HEK293T (cell line): ENCODE measurements at regions not wholly inside any gene's neighbourhood (a gene's known extent, or its start where the extent isn't known, plus 50 kb on each side); places are given as distances from the start of the nearest gene placed in this dataset.

Source experiments
- CTCF ChIA-PET: fragments of 350-600 bp; formaldehyde crosslinking; extraction: SDS; loops from one replicate; lab custom pipeline; 2021; ENCODE audit warnings: antibody characterized with exemption, inconsistent platforms; lab: Yijun Ruan, JAX
- POLR2A ChIA-PET: fragments of 350-600 bp; formaldehyde crosslinking; extraction: SDS; loops from one replicate; lab custom pipeline; 2020; ENCODE audit warnings: antibody characterized with exemption, inconsistent platforms; lab: Yijun Ruan, JAX
- DNase-seq: peaks from one replicate; pipeline ENCODE4 v3.0.0; 2012; ENCODE audit warnings: mixed read lengths; ENCODE audit errors: extremely low spot score
- ARNT ChIP-seq: fragments of 450-650 bp; IDR thresholded peaks from 2 replicates; pipeline ENCODE4 v1.6.1; 2017; ENCODE audit warnings: mild to moderate bottlenecking
- BHLHE40 ChIP-seq: fragments of 450-650 bp; IDR thresholded peaks from 2 replicates; pipeline ENCODE4 v1.6.1; 2016; ENCODE audit warnings: mild to moderate bottlenecking, moderate library complexity, borderline replicate concordance
- CTBP1 ChIP-seq: fragments of 450-650 bp; IDR thresholded peaks from 2 replicates; pipeline ENCODE4 v1.6.1; 2016; ENCODE audit warnings: borderline replicate concordance
- ELF4 ChIP-seq: fragments of 450-650 bp; IDR thresholded peaks from 2 replicates; pipeline ENCODE4 v1.6.1; 2017; ENCODE audit warnings: antibody characterized with exemption
- FOXA1 ChIP-seq: fragments of 450-650 bp; IDR thresholded peaks from 2 replicates; pipeline ENCODE4 v1.6.1; 2016; ENCODE audit warnings: mild to moderate bottlenecking
- FOXK2 ChIP-seq: fragments of 450-650 bp; IDR thresholded peaks from 2 replicates; pipeline ENCODE4 v1.6.1; 2016; ENCODE audit warnings: mild to moderate bottlenecking
- FOXM1 ChIP-seq: fragments of 450-650 bp; IDR thresholded peaks from 2 replicates; pipeline ENCODE4 v1.6.1; 2017; ENCODE audit warnings: mild to moderate bottlenecking, borderline replicate concordance
- HDGF ChIP-seq: fragments of 450-650 bp; IDR thresholded peaks from 2 replicates; pipeline ENCODE4 v1.6.1; 2017; ENCODE audit warnings: antibody characterized with exemption, borderline replicate concordance
- L3MBTL2 ChIP-seq: fragments of 450-650 bp; conservative IDR thresholded peaks from 2 replicates; pipeline ENCODE4 v1.6.1; 2016; ENCODE audit warnings: mild to moderate bottlenecking
- LEF1 ChIP-seq: fragments of 450-650 bp; IDR thresholded peaks from 2 replicates; pipeline ENCODE4 v1.6.1; 2017; ENCODE audit warnings: mild to moderate bottlenecking, borderline replicate concordance
- NFRKB ChIP-seq: fragments of 450-650 bp; IDR thresholded peaks from 2 replicates; pipeline ENCODE4 v1.6.1; 2016; ENCODE audit warnings: mild to moderate bottlenecking, moderate library complexity
- SP1 ChIP-seq: fragments of 450-650 bp; IDR thresholded peaks from 2 replicates; pipeline ENCODE4 v1.6.1; 2017
- SUZ12 ChIP-seq: fragments of 450-650 bp; IDR thresholded peaks from 2 replicates; pipeline ENCODE4 v1.6.1; 2016; ENCODE audit warnings: mild to moderate bottlenecking
- TARDBP ChIP-seq: fragments of 450-650 bp; IDR thresholded peaks from 2 replicates; pipeline ENCODE4 v1.6.1; 2016
- ZNF384 ChIP-seq: fragments of 450-650 bp; IDR thresholded peaks from 2 replicates; pipeline ENCODE4 v1.6.1; 2016
- TF ChIP-seq, protein P1 (sequence below): fragments of 450-650 bp; IDR thresholded peaks from 2 replicates; pipeline ENCODE4 v1.6.1; 2016

DNA sequence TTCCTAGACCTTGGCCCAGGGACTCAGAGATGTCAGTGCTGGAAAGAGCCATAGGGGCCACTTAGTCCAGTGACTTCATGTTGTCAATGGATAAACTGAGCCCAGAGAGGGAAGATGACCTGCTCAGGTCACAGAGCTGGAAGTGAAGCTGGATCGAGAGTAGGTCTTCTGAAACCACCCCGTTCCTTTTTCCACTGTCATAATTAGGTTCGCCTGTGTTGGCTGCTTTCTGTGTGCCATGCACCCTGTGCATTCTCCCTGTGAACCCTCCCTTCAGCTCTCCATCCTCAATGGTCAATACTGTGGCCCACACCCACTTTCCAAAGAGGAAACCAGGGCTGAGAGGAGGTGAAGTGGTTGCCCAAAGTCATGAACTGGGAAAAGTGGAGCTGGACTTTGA is 74.8 kb downstream of the CCR1 start:
- TF ChIP-seq BHLHE40 (no peak), ARNT (no peak), HDGF (no peak), ELF4 (no peak), FOXA1 (no peak), SUZ12 (no peak), FOXM1 (no peak), CTBP1 (no peak), LEF1 (no peak), SP1 (no peak), NFRKB (no peak), TARDBP (no peak), FOXK2 (no peak), L3MBTL2 (no peak)
- TF ChIP-seq, protein P1, sequence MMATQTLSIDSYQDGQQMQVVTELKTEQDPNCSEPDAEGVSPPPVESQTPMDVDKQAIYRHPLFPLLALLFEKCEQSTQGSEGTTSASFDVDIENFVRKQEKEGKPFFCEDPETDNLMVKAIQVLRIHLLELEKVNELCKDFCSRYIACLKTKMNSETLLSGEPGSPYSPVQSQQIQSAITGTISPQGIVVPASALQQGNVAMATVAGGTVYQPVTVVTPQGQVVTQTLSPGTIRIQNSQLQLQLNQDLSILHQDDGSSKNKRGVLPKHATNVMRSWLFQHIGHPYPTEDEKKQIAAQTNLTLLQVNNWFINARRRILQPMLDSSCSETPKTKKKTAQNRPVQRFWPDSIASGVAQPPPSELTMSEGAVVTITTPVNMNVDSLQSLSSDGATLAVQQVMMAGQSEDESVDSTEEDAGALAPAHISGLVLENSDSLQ, result no peak
- POLR2A ChIA-PET, result no interaction called here
- DNase-seq, result no peak
- CTCF ChIA-PET, result no interaction called here

DNA sequence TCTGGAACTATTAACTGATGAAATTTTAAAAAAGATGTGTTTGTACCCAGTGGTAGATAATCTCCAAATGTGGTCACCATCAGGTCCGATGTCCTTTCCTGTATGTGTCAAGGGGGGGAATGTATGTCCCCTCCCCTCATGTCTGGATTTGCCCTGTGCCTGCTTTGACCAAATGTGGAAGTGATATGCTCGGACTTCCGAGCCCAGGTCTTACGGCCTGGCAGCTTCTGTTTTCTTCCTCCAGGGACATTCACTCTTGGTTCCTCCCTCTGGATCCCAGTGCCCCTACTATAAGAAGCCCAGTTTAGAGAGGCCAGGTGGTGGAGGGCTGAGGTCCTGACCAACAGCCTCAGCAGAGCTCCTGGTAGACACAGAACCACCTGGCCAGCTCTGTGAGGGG is 75.5 kb downstream of the CCR1 start:
- CTCF ChIA-PET, result no interaction called here
- POLR2A ChIA-PET, result no interaction called here
- no peak for TF ChIP-seq SUZ12
- TF ChIP-seq LEF1, result no peak
- no peak for TF ChIP-seq ZNF384
- no peak for TF ChIP-seq FOXK2
- TF ChIP-seq ARNT, result no peak
- TF ChIP-seq ELF4, result no peak
- TF ChIP-seq HDGF, result no peak
- TF ChIP-seq CTBP1, result no peak
- TF ChIP-seq SP1, result no peak
- TF ChIP-seq L3MBTL2, result no peak
- no peak for TF ChIP-seq BHLHE40
- no peak for TF ChIP-seq TARDBP
- no peak for TF ChIP-seq NFRKB
- TF ChIP-seq, protein P1, result no peak
- no peak for TF ChIP-seq FOXA1
- TF ChIP-seq FOXM1, result no peak
- no peak for DNase-seq

DNA sequence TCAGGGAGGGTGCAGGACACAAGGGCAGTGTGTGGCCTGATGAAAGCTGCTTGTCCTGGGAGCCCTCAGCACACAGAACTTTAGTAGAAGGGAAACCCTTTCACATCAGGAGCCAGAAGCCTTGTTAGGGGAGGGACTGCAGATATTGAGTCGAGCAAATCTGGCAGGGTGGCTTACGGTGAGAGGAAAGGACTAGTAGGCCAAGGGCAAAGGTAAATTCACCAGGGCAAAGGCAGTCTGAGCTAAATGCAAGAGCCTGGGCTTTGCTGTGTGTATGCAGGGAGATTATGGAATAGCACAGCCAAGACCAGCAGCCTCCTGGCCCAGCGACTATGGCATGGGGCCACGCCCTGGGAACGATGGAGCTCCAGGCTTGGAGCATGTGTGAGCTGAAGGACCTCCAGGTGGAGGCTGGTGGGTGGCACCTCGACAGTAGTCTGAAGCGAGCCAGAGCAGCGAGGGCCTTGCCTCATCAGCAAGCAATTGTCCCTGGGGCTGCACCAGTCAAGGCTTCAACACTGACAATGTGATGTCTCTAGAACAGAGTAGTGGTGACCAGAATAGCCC is 76.1 kb downstream of the CCR1 start:
- no peak for TF ChIP-seq TARDBP
- no peak for TF ChIP-seq L3MBTL2
- no peak for TF ChIP-seq NFRKB
- no peak for TF ChIP-seq ELF4
- TF ChIP-seq CTBP1, result no peak
- ChIA-PET CTCF (no interaction called here), POLR2A (no interaction called here)
- DNase-seq, result no peak

DNA sequence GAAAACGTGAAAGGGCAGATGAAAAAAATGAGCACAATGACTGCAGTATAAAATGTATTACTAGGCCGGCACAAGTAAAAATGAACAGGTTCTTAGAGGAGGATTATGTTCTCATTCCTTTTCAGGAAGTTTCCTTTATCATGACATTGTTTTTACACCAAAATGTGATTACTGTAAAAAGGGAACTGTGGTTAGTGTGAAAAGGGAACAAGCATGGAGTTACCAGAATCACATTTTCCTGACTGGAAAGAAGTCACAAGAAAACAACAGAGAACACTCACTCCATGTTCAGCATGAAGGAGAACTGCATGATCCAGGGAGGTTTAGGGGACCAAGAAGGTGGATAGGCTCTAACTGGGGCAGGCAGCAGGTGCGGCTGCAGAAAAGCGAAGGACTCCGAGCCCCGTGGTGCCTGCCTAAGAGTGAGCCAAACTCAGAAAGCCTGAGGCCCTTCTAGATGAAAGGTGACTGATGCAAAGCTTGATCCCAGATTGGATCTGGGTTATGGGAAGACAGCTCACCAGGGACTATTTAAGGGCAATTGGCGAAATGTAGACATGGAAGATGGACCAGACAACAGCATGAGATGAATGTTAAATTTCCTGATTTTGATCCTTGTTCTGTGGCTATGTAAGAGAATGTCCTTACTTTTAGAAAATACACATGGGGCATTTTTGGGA is 77.3 kb downstream of the CCR1 start:
- DNase-seq, result no peak
- TF ChIP-seq, protein P1, result no peak
- no peak for TF ChIP-seq FOXM1
- ChIA-PET POLR2A (no interaction called here), CTCF (no interaction called here)

DNA sequence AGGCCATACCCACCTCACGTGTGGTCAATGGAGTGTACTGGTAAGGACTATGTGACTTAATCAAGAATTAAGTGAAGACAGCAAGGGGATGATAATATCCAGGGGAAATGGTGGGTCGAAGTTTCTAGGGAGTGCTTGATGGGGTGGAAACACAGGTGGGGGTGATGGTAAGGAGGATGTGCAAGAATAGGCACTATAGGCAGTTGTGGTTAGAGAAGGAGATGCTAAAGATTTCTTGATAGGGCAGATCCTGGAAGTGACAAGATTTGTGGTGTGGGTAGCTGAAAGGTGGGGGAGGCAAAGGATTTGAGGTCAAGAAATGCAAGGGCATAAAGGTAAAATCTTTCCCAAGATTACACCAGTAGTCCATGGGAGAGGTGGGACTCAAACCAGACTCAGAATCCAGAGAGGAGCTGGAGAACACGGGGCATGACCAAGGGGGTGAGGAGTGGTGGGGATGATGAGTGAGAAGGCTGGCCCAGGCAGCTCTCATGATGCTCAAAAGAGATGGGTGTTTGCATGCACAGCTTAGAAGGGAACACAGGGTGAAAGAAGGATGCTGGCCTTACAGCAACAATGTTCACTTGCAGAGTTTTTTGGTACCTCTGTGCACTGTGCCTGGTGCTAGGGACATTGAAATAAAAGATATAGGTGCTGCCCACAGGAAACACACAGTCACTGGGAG is 78.4 kb downstream of the CCR1 start:
- POLR2A ChIA-PET, result no interaction called here
- CTCF ChIA-PET, result no interaction called here
- no peak for TF ChIP-seq ZNF384
- TF ChIP-seq ELF4, result no peak
- no peak for TF ChIP-seq BHLHE40
- TF ChIP-seq ARNT, result no peak
- TF ChIP-seq, protein P1, result no peak
- no peak for TF ChIP-seq TARDBP
- TF ChIP-seq CTBP1, result no peak
- TF ChIP-seq L3MBTL2, result no peak
- no peak for TF ChIP-seq NFRKB
- no peak for TF ChIP-seq SUZ12
- no peak for TF ChIP-seq FOXK2
- no peak for TF ChIP-seq LEF1
- TF ChIP-seq SP1, result no peak
- no peak for TF ChIP-seq FOXM1
- no peak for TF ChIP-seq FOXA1
- no peak for TF ChIP-seq HDGF
- DNase-seq, result no peak
